HG02885 (cell line): ENCODE measurements at regions not wholly inside any gene's neighbourhood (a gene's known extent, or its start where the extent isn't known, plus 50 kb on each side); places are given as distances from the start of the nearest gene placed in this dataset.
"Not testable (repeated sequence)": the region's sequence is repeated elsewhere in the genome, so short reads cannot be mapped to it uniquely, and the experiment has no call there.

Experiments
- ATAC-seq: cut with Tn5 transposase; IDR thresholded peaks from one replicate; pipeline ENCODE4 v1.9.1; 2021; ENCODE audit warnings: mild to moderate bottlenecking; ENCODE audit not compliant: unreplicated experiment, poor library complexity

GRCh38 chr22:27602390-27602789 lies 199.2 kb downstream of the MN1 start:
- ATAC-seq: no peak

GRCh38 chr22:27603111-27603799 lies 198.3 kb downstream of the MN1 start:
- no peak for ATAC-seq

GRCh38 chr22:27603800-27604144 lies 197.8 kb downstream of the MN1 start:
- no peak for ATAC-seq

GRCh38 chr22:27605390-27605789 lies 196.2 kb downstream of the MN1 start:
- ATAC-seq: no peak

GRCh38 chr22:27607750-27608149 lies 193.8 kb downstream of the MN1 start:
- ATAC-seq: not testable (repeated sequence)

GRCh38 chr22:27609451-27609888 lies 192.1 kb downstream of the MN1 start:
- no peak for ATAC-seq

GRCh38 chr22:27610164-27610563 lies 191.4 kb downstream of the MN1 start:
- ATAC-seq: not testable (repeated sequence)

GRCh38 chr22:27610863-27611786 lies 190.4 kb downstream of the MN1 start:
- ATAC-seq: no peak

GRCh38 chr22:27612115-27612514 lies 189.4 kb downstream of the MN1 start:
- ATAC-seq: no peak

- no peak for ATAC-seq
Observed at GRCh38 chr22:27613099-27614005, 188.2 kb downstream of the MN1 start.

- ATAC-seq: no peak
Observed at GRCh38 chr22:27614006-27614649, 187.4 kb downstream of the MN1 start.

- ATAC-seq: no peak
Observed at GRCh38 chr22:27614650-27615007, 186.9 kb downstream of the MN1 start.

- no peak for ATAC-seq
Observed at GRCh38 chr22:27615408-27615807, 186.1 kb downstream of the MN1 start.

GRCh38 chr22:27616033-27616432 lies 185.5 kb downstream of the MN1 start:
- no peak for ATAC-seq

- ATAC-seq: no peak
Observed at GRCh38 chr22:27617214-27617881, 184.2 kb downstream of the MN1 start.

GRCh38 chr22:27620367-27621154 lies 181.0 kb downstream of the MN1 start:
- no peak for ATAC-seq

- no peak for ATAC-seq
Observed at GRCh38 chr22:27621486-27622070, 180.0 kb downstream of the MN1 start.

GRCh38 chr22:27624042-27624441 lies 177.5 kb downstream of the MN1 start:
- no peak for ATAC-seq
